HPDE6-E6E7 (cell line): ENCODE measurements at regions not wholly inside any gene's neighbourhood (a gene's known extent, or its start where the extent isn't known, plus 50 kb on each side); places are given as distances from the start of the nearest gene placed in this dataset.
A peak's percentile ranks its signal among the peaks of the same experiment; 100 is the strongest.
"Not testable (repeated sequence)": the region's sequence is repeated elsewhere in the genome, so short reads cannot be mapped to it uniquely, and the experiment has no call there.

ENCODE experiments used
- DNase-seq: peaks from one replicate; pipeline ENCODE4 v3.0.0; 2011; ENCODE audit warnings: missing footprints; ENCODE audit errors: extremely low spot score

DNA sequence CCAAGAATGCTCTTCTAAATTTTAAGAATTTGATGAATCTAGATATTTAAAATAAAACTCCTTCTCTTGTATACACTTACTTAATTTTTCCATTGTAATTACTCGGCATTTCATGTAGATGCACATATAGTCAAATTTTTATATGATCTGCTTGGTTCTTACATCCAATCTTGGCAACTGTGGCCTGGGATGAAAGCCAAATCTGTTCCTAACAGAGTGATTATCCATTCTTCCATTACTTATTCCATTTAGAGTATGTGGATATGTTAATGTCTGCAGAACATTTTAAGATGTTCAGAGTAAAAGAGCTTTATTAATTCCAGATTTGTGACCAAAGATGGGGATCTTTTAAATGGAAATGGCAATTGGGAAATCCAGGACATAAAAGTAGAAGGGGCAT, 144.1 kb upstream of the PDE7B start:
- DNase-seq = no peak

- no peak for DNase-seq
Measured at GRCh38 chr6:135710042-135710441, 141.5 kb upstream of the PDE7B start.

DNA sequence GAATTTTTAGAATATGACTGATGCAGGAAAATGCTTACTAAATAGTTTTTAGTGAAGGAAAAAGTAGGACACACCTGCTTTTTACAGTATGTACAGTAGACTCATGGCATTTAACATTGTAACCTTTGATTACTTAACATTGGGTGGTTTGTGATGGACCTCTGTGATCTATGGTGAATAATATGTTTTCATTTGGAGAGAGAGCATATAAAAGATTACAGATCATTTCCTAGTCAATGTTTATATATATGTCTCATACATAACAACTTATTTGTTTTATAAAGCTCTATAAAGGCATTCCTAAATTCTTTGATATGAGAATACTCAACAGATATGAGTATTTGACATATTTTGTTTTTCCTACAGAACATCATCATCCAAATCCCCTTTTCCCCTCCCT, 129.3 kb upstream of the PDE7B start:
- no peak for DNase-seq

DNA sequence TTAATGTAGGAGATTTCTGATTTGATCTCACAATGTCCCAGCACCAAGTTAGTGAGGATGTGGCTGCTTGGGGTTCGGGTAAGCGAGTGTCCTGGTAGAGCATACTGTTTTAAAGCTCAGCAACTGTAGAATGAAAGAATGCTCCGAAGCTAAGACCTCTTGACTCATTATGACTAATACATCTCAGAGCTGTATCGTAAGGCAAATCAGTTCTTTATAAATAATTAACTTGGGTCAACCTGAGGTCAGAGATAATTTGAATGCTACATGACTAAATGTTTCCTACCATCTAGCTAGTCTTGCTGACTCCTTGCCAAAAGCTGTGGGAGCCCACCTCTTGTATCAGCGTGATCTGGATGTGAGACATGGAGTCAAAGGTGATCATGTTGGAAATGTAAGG, 128.8 kb upstream of the PDE7B start:
- DNase-seq = peak; percentile 79

- no peak for DNase-seq
Measured at GRCh38 chr6:135728589-135728988, 122.9 kb upstream of the PDE7B start.

DNA sequence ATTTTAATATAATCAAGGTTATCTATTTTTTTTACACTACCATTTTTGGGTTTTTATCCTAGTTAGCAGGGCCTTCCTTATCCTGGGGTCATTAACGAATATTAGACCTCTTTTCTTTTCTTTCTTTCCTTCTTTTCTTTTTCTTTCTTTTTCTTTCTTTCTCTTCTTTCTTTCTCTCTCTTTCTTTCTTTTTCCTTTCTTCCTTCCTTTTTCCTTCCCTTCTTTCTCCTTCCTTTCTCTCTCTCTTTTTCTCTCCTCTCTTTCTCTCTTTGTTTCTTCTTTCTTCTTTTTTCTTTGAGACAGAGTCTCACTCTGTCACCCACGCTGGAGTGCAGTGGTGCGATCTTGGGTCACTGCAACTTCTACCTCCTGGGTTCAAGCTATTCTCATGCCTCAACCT, 120.4 kb upstream of the PDE7B start:
- DNase-seq = no peak

DNA sequence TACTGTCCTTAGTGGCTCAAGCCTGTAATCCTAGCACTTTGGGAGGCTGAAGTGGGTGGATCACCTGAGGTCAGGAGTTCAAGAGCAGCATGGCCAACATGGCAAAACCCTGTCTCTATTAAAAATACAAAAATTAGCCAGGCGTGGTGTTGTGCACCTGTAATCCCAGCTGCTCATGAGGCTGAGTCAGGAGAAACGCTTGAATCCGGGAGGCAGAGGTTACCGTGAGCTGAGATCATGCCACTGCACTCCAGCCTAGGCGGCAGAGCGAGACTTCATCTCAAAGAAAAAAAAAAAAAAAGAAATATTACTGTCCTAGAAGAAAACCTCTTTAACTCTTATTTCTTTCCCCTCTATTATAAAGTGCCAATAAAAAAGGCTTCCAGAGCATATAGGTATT, 115.2 kb upstream of the PDE7B start:
- DNase-seq = not testable (repeated sequence)

- DNase-seq = no peak
Measured at GRCh38 chr6:135738636-135739035, 112.9 kb upstream of the PDE7B start.

GRCh38 chr6:135739288-135739687, 112.2 kb upstream of the PDE7B start:
- DNase-seq = no peak

DNA sequence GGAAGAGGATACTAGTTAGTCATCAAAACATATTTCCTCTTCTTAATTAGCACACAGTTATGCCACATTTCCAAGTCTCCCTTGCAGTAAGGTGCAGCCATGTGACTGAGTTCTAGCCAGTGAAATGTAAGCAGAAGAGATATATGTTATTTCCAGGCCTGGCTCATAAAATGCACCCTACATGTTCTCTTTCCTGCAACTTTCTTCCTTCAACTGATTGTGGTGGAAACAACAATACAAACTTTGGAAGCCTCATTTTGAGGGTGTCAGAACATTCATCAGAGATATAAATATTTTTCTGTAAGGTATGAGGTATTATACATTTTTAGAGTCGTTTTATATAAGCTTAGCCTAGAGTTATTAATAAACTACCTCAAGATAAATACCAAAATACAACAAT, 110.9 kb upstream of the PDE7B start:
- DNase-seq = no peak

- no peak for DNase-seq
Measured at GRCh38 chr6:135743476-135743875, 108.0 kb upstream of the PDE7B start.

GRCh38 chr6:135748189-135748588, 103.3 kb upstream of the PDE7B start:
- DNase-seq = no peak

- no peak for DNase-seq
Measured at GRCh38 chr6:135750081-135750480, 101.4 kb upstream of the PDE7B start.

DNA sequence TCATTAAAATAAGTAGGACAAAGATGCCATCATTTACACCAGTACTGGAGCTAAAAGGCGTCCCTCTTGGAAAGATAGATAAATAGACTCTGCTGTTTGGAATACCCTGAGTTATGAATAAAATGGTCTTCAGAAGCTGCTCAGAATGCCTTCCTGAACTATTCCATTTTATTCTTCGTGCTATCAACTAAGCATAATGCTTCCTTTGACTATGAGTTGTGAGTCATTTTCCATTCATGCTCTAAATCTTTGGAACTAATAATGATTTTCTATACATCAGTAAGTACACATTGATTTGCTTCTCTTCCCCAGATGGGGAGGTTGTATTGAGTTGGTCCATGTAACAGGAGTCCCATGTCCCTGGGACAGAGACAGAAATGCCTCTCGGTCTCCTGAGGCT, 98.3 kb upstream of the PDE7B start:
- no peak for DNase-seq

GRCh38 chr6:135759831-135760230, 91.7 kb upstream of the PDE7B start:
- no peak for DNase-seq

DNA sequence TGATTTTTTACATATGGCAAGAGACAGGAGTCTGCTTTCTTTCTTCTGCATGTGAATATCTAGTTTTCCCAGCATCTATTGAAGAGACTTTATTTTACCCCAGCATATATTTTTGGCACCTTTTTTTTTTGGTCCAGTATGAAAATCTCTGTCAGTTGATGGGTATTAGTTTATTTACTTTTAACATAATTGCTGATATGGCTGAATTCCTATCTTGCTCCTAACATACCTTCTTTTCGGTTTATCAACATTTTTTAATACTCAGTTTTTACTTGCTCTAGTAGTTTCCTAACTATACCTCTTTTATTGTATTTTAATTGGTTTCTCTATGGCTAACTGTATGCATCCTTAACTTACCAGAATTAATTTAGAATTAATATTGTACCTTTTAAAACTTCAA, 77.5 kb upstream of the PDE7B start:
- no peak for DNase-seq

DNA sequence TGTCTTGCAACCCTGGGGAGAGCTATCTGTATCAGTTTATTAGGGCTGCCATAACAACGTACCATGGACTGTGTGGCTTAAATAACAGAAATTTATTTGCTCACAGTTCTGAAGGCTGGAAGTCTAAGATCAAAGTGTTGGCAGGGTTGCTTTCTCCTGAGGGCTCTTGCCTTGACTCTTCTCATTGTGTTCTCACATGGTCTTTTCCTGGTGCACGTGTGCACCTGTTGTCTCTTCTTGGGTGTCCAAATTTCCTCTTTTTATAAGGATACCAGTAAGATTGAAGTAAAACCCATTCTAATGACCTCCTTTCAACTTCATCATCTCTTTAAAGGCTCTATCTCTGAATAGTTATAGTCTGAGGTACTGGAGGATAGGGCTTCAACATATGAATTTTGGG, 72.3 kb upstream of the PDE7B start:
- no peak for DNase-seq

GRCh38 chr6:135780326-135780725, 71.2 kb upstream of the PDE7B start:
- DNase-seq = no peak

DNA sequence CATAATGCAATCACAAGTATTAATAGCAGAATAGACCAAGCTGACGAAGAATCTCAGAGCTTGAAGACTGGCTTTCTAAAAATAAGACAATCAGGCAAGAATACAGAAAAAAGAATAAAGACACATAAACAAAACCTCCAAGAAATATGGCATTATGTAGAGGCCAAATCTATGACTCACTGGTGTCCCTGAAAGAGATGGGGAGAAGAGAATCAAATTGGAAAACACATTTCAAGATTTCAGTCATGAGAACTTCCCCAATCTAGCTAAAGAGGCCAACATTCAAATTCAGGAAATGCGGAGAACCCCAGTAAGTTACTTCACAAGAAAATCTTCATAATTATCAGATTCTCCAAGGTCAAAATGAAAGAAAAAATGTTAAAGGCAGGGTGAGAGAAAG, 69.0 kb upstream of the PDE7B start:
- DNase-seq = no peak

GRCh38 chr6:135784507-135784906, 67.0 kb upstream of the PDE7B start:
- no peak for DNase-seq

DNA sequence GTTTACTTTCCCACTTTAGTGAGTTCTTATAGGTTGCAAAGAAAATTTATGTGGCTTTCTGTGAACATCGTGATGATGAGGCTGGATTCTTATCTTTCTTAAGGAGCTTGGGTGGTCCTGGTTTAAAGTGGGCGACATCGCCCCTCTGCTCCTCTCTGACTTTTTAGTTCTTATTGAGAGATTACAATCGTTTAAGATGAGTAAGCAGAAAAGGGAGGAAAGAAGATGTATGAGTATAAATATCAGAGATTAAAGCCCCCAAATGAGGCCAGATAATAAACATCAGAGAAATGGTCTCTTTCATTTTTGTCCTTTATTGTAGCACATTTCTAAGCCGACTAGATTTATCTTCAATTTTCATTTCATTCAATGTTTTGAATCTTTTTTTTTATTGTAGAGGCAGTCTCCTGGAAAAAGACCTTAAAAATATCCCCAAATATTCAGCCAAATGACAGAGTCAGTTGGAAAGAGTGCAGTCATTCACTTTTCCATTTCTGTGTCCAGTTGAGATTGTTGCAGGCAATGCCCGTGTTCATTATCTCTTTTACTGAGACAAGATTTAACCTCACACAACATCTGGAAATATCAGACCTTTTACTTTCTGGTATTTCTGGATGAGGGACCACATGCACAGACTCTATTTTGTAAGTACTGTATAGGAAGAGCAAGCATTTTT, 62.0 kb upstream of the PDE7B start:
- DNase-seq = no peak

GRCh38 chr6:135791441-135791840, 60.1 kb upstream of the PDE7B start:
- no peak for DNase-seq

DNA sequence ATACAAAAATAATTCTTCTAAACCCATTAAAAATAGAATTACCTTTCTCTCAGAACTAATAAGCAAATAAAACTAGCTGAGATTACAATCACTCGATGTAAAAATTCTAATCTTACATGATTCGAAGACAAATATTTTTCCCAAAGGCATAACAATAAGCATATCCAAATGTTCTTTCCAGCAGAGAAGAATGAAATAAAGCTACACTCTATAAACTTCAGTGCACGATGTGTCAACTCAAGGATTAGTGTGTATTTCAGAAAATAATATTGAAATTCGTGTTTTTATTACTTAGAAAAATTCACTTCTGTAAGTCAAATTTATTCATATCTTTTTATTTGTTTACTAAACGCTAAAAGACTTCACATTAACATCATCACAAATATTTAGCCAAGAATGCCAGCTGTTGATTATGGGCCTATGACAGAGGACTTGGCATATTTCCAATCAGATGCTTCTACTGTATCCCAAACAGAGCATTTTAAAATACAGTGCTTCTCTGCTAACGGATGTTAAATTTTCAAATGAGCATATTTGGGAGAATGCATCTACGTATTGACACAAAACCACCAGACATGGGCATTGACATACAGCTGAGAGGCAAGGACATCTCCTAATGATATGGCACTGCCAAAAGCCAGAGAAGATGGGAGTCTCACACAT, 54.7 kb upstream of the PDE7B start:
- DNase-seq = no peak

- no peak for DNase-seq
Measured at GRCh38 chr6:135797361-135797760, 54.1 kb upstream of the PDE7B start.
